SH-SY5Y (cell line): ENCODE measurements at regions not wholly inside any gene's neighbourhood (a gene's known extent, or its start where the extent isn't known, plus 50 kb on each side); places are given as distances from the start of the nearest gene placed in this dataset.

Experiments used
- GATA2 ChIP-seq: IDR thresholded peaks from 2 replicates; pipeline ENCODE4 v1.6.1; 2011; ENCODE audit warnings: mild to moderate bottlenecking, low read depth, low read length
- GATA3 ChIP-seq: IDR thresholded peaks from 2 replicates; pipeline ENCODE4 v1.6.1; 2011; ENCODE audit warnings: low read depth, mild to moderate bottlenecking, low read length, moderate library complexity

- TF ChIP-seq GATA3 (no peak), GATA2 (no peak)
Observed at GRCh38 chr1:161440312-161440894, 64.9 kb upstream of the FCGR2A start.

- TF ChIP-seq GATA3 (no peak), GATA2 (no peak)
Observed at GRCh38 chr1:161439280-161440232, 65.7 kb upstream of the FCGR2A start.

GRCh38 chr1:161432091-161432490 is 64.4 kb upstream of the CFAP126 start:
- TF ChIP-seq GATA3 = no peak
- no peak for TF ChIP-seq GATA2

- TF ChIP-seq GATA2 (peak; percentile 11; the same call in 1 of the 2 replicates), GATA3 (no peak)
Observed at GRCh38 chr1:161427733-161428516, 60.2 kb upstream of the CFAP126 start.

- no peak for TF ChIP-seq GATA2
Observed at GRCh38 chr1:161421456-161421855, 53.8 kb upstream of the CFAP126 start.

GRCh38 chr1:161420763-161421455 is 53.2 kb upstream of the CFAP126 start:
- no peak for TF ChIP-seq GATA2
- TF ChIP-seq GATA3 = no peak
